SK-N-SH treated with all-trans-retinoic acid at 6 μM for 48 hours (cell line): ENCODE measurements at regions not wholly inside any gene's neighbourhood (a gene's known extent, or its start where the extent isn't known, plus 50 kb on each side); places are given as distances from the start of the nearest gene placed in this dataset.

Experiments
- CREB5 ChIP-seq: fragments of 250-450 bp; sonication (Bioruptor Pico); IDR thresholded peaks from 2 replicates; pipeline ENCODE4 v1.5.1; 2020; ENCODE audit warnings: low read depth, mild to moderate bottlenecking, moderate library complexity
- CSDC2 ChIP-seq: fragments of 250-450 bp; sonication (Bioruptor Pico); IDR thresholded peaks from 2 replicates; pipeline ENCODE4 v1.5.0; 2020; ENCODE audit warnings: mild to moderate bottlenecking, moderate library complexity
- ISL1 ChIP-seq: fragments of 250-450 bp; sonication (Bioruptor Pico); IDR thresholded peaks from 2 replicates; pipeline ENCODE4 v2.1.2; 2022; ENCODE audit warnings: mild to moderate bottlenecking, moderate library complexity
- PATZ1 ChIP-seq: fragments of 250-450 bp; sonication (Bioruptor Pico); IDR thresholded peaks from 2 replicates; pipeline ENCODE4 v1.8.0; 2020; ENCODE audit warnings: mild to moderate bottlenecking, moderate library complexity, borderline replicate concordance
- PPARA ChIP-seq: fragments of 250-450 bp; sonication (Bioruptor Pico); IDR thresholded peaks from 2 replicates; pipeline ENCODE4 v1.5.0; 2020; ENCODE audit warnings: mild to moderate bottlenecking, borderline replicate concordance
- ZFP3 ChIP-seq: fragments of 250-450 bp; sonication (Bioruptor Pico); IDR thresholded peaks from 2 replicates; pipeline ENCODE4 v1.5.0; 2020; ENCODE audit warnings: mild to moderate bottlenecking, moderate library complexity
- ZFP30 ChIP-seq: fragments of 450-650 bp; formaldehyde crosslinking; IDR thresholded peaks from 2 replicates; pipeline ENCODE4 v1.5.0; 2022; ENCODE audit warnings: mild to moderate bottlenecking, moderate library complexity
- ZNF70 ChIP-seq: fragments of 450-650 bp; formaldehyde crosslinking; IDR thresholded peaks from 2 replicates; pipeline ENCODE4 v1.5.0; 2020; ENCODE audit warnings: mild to moderate bottlenecking, moderate library complexity

GRCh38 chr2:21690005-21690404 lies 566.2 kb downstream of the TDRD15 start:
- TF ChIP-seq ZFP30 (CRISPR knock-in tag) (no peak), PATZ1 (CRISPR knock-in tag) (no peak), ZNF70 (CRISPR knock-in tag) (no peak), PPARA (CRISPR knock-in tag) (no peak), CREB5 (CRISPR knock-in tag) (no peak), CSDC2 (no peak), ZFP3 (CRISPR knock-in tag) (no peak), ISL1 (CRISPR knock-in tag) (no peak)
